ENCODE measurements at regions not wholly inside any gene's neighbourhood (a gene's known extent, or its start where the extent isn't known, plus 50 kb on each side); places are given as distances from the start of the nearest gene placed in this dataset.
A peak's percentile ranks its signal among the peaks of the same experiment; 100 is the strongest.

DNA sequence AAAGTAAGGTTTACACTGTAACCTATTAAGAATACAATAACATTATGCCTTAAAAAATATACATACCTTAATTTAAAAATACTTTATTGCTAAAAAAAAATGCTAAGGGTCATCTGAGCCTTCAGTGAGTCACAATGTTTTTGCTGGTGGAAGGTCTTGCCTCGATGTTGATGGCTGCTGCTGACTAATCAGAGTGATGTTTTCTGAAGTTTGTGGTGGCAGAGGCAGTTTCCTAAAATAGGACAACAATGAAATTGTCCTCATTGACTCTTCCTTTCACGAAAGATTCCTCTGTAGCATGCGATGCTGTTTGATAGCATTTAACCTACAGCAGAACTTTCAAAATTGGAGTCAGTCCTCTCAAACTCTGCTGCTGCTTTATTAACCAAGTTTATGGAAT is 97.6 kb downstream of the FAT3 start:
- ATAC-seq, result no peak
- Histone ChIP-seq H3K4me3 (ENCODE audit: low read length) (no peak overlapping the region), H3K27me3 (ENCODE audit: low read length) (no peaks in the 10 kb centered on the region), H3K36me3 (ENCODE audit: low read depth, low read length) (no peaks in the 10 kb centered on the region), H3K9me3 (ENCODE audit: low read length) (no peaks in the 10 kb centered on the region), H4K20me1 (ENCODE audit: low read length) (no peaks in the 10 kb centered on the region), H2AFZ (ENCODE audit: low read length) (no peak overlapping the region), H3K27ac (ENCODE audit: low read length) (no peak overlapping the region), H3F3A (ENCODE audit: low read length, unreplicated experiment) (no peaks in the 10 kb centered on the region), H3K4me1 (ENCODE audit: insufficient read depth, low read length) (no peaks in the 10 kb centered on the region), H3K79me2 (ENCODE audit: low read length) (no peaks in the 10 kb centered on the region), H3K4me2 (ENCODE audit: low read length) (no peak overlapping the region), H3K9me2 (replicated peaks; ENCODE audit: low read length) (no peaks in the 10 kb centered on the region), H3K9ac (ENCODE audit: low read length) (no peak overlapping the region)
- ChIA-PET POLR2A (ENCODE audit: unreplicated experiment) (no interaction called here), CTCF (no interaction called here)
- BruUV-seq (replicated peaks), result no TSS peak
- peak; percentile 42 for DNase-seq
- TF ChIP-seq EZH2phosphoT487 (IDR thresholded peaks at IDR 0.05; ENCODE audit: borderline replicate concordance, low read length) (no peak), EZH2 (IDR thresholded peaks at IDR 0.05; ENCODE audit: low read length, unreplicated experiment) (no peak), CTCF (conservative IDR thresholded peaks at IDR 0.05; ENCODE audit: low read depth, low read length) (no peak)
- intact Hi-C loops (cut with micrococcal nuclease), result no loop called here

- Histone ChIP-seq H3K4me1 (ENCODE audit: insufficient read depth, low read length) (peaks cover 2% of the 10 kb centered on the region; the same call in 1 of the 2 replicates), H3K9me2 (replicated peaks; ENCODE audit: low read length) (no peaks in the 10 kb centered on the region), H4K20me1 (ENCODE audit: low read length) (no peaks in the 10 kb centered on the region), H3K9me3 (ENCODE audit: low read length) (no peaks in the 10 kb centered on the region), H3K4me2 (ENCODE audit: low read length) (no peak overlapping the region), H3F3A (ENCODE audit: low read length, unreplicated experiment) (no peaks in the 10 kb centered on the region), H3K9ac (ENCODE audit: low read length) (no peak overlapping the region), H2AFZ (ENCODE audit: low read length) (no peak overlapping the region), H3K79me2 (ENCODE audit: low read length) (no peaks in the 10 kb centered on the region), H3K27ac (ENCODE audit: low read length) (no peak overlapping the region), H3K36me3 (ENCODE audit: low read depth, low read length) (no peaks in the 10 kb centered on the region), H3K27me3 (ENCODE audit: low read length) (no peaks in the 10 kb centered on the region), H3K4me3 (ENCODE audit: low read length) (no peak overlapping the region)
- CTCF ChIA-PET, result no interaction called here
- no peak for ATAC-seq
- POLR2A ChIA-PET (ENCODE audit: unreplicated experiment), result no interaction called here
- DNase-seq, result no peak
- BruUV-seq (replicated peaks), result no TSS peak
- intact Hi-C loops (cut with micrococcal nuclease), result no loop called here
- TF ChIP-seq EZH2phosphoT487 (IDR thresholded peaks at IDR 0.05; ENCODE audit: borderline replicate concordance, low read length), result no peak
- TF ChIP-seq EZH2 (IDR thresholded peaks at IDR 0.05; ENCODE audit: low read length, unreplicated experiment), result no peak
- no peak for TF ChIP-seq CTCF (conservative IDR thresholded peaks at IDR 0.05; ENCODE audit: low read depth, low read length)
These were observed 100.3 kb downstream of the FAT3 start for GRCh38 chr11:92324890-92325289.

DNA sequence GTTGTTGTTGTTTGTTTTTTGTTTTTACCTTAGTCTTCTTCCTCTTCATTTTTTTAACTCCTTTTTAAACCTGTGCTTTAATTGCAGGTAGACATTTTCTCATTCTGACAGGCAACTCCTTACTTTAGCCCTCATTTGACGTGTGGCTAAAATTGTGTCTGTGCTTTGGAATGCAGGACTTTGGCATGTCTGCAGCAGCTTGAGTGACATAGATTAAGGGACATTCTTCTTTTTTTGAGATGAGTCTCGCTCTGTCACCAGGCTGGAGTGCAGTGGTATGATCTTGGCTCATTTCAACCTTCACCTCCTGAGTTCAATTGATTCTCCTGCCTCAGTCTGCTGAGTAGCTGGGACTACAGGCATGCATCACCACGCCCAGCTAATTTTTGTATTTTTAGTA is 100.8 kb downstream of the FAT3 start:
- no peak overlapping the region for H3K27ac ChIP-seq (ENCODE audit: low read length)
- no peaks in the 10 kb centered on the region for H3K27me3 ChIP-seq (ENCODE audit: low read length)
- no peak overlapping the region for H3K4me2 ChIP-seq (ENCODE audit: low read length)
- H2AFZ ChIP-seq (ENCODE audit: low read length), result no peak overlapping the region
- H3K4me1 ChIP-seq (ENCODE audit: insufficient read depth, low read length), result peaks cover 5% of the 10 kb centered on the region; the same call in 1 of the 2 replicates
- intact Hi-C loops (cut with micrococcal nuclease), result no loop called here
- no TSS peak for BruUV-seq (replicated peaks)
- no peaks in the 10 kb centered on the region for H3K79me2 ChIP-seq (ENCODE audit: low read length)
- H3K4me3 ChIP-seq (ENCODE audit: low read length), result no peak overlapping the region
- H4K20me1 ChIP-seq (ENCODE audit: low read length), result no peaks in the 10 kb centered on the region
- ATAC-seq, result no peak
- no peaks in the 10 kb centered on the region for H3F3A ChIP-seq (ENCODE audit: low read length, unreplicated experiment)
- H3K9me2 ChIP-seq (replicated peaks; ENCODE audit: low read length), result no peaks in the 10 kb centered on the region
- H3K36me3 ChIP-seq (ENCODE audit: low read depth, low read length), result no peaks in the 10 kb centered on the region
- no peak for DNase-seq
- CTCF ChIA-PET, result no interaction called here
- no peak overlapping the region for H3K9ac ChIP-seq (ENCODE audit: low read length)
- H3K9me3 ChIP-seq (ENCODE audit: low read length), result no peaks in the 10 kb centered on the region
- no peak for TF ChIP-seq EZH2 (IDR thresholded peaks at IDR 0.05; ENCODE audit: low read length, unreplicated experiment)
- POLR2A ChIA-PET (ENCODE audit: unreplicated experiment), result no interaction called here
